Right atrium auricular region (tissue), 2 donors: ENCODE measurements at regions not wholly inside any gene's neighbourhood (a gene's known extent, or its start where the extent isn't known, plus 50 kb on each side); places are given as distances from the start of the nearest gene placed in this dataset.

Source experiments
- DNase-seq: peaks from one replicate; pipeline ENCODE4 v3.0.0-alpha.2; 2019; ENCODE audit warnings: low spot score
- H3K27ac ChIP-seq, 2 donors: fragments of 200-600 bp; sonication (generic); 1 replicate in 1 of 2; 2 replicates in 1 of 2; pipeline ENCODE4 v1.5.1; 2016 to 2019
- H3K27me3 ChIP-seq, 2 donors: fragments of 200-600 bp; sonication (generic); one replicate each; pipeline versions ENCODE4 v1.5.1 to v1.6.0; 2017 to 2019
- H3K36me3 ChIP-seq: fragments of 200-600 bp; sonication (generic); one replicate; pipeline ENCODE4 v1.5.1; 2016
- H3K4me1 ChIP-seq, 2 donors: fragments of 200-600 bp; sonication (generic); one replicate each; pipeline versions ENCODE4 v1.5.1 to v1.6.0; 2017 to 2019
- H3K4me3 ChIP-seq, 2 donors: fragments of 200-600 bp; sonication (generic); 1 replicate in 1 of 2; 2 replicates in 1 of 2; pipeline ENCODE4 v1.5.1; 2017 to 2019; ENCODE audit warnings: mild to moderate bottlenecking in 1 of 2, moderate library complexity in 1 of 2
- H3K9me3 ChIP-seq, 2 donors: fragments of 200-600 bp; sonication (generic); one replicate each; pipeline ENCODE4 v1.5.1; 2019
- CTCF ChIP-seq, 2 donors: fragments of 200-600 bp; sonication (generic); IDR thresholded peaks; one replicate each; pipeline ENCODE4 v1.5.1; 2019; ENCODE audit warnings: antibody characterized with exemption in 2 of 2

- H3K27ac ChIP-seq = peak overlapping the region in 1 of 2 donors; percentile 53
- peaks cover 0 to 10% of the 10 kb centered on the region in 2 donors for H3K4me1 ChIP-seq
- H3K4me3 ChIP-seq = no peak overlapping the region
- no peaks in the 10 kb centered on the region for H3K36me3 ChIP-seq
- no peak for DNase-seq
- H3K9me3 ChIP-seq = no peaks in the 10 kb centered on the region
- no peaks in the 10 kb centered on the region for H3K27me3 ChIP-seq
- no peak for TF ChIP-seq CTCF (IDR thresholded peaks at IDR 0.05)
Measured at GRCh38 chr10:78634835-78635234, 433.9 kb upstream of the ZMIZ1 start.

- H3K4me3 ChIP-seq = no peak overlapping the region
- H3K36me3 ChIP-seq = no peaks in the 10 kb centered on the region
- peaks cover 0 to 4% of the 10 kb centered on the region in 2 donors for H3K4me1 ChIP-seq
- no peak for DNase-seq
- H3K27ac ChIP-seq = no peak overlapping the region
- no peak for TF ChIP-seq CTCF (IDR thresholded peaks at IDR 0.05)
- H3K27me3 ChIP-seq = no peaks in the 10 kb centered on the region
- no peaks in the 10 kb centered on the region for H3K9me3 ChIP-seq
Measured at GRCh38 chr10:78639629-78640028, 429.1 kb upstream of the ZMIZ1 start.

- Histone ChIP-seq H3K27ac (peak overlapping the region in 1 of 2 donors; percentile 5), H3K4me3 (no peak overlapping the region), H3K36me3 (no peaks in the 10 kb centered on the region), H3K27me3 (no peaks in the 10 kb centered on the region), H3K9me3 (no peaks in the 10 kb centered on the region), H3K4me1 (no peaks in the 10 kb centered on the region)
- no peak for DNase-seq
- no peak for TF ChIP-seq CTCF (IDR thresholded peaks at IDR 0.05)
Measured at GRCh38 chr10:78640796-78641636, 427.8 kb upstream of the ZMIZ1 start.

GRCh38 chr10:78641693-78642092, 427.1 kb upstream of the ZMIZ1 start:
- H3K9me3 ChIP-seq = no peaks in the 10 kb centered on the region
- no peak for TF ChIP-seq CTCF (IDR thresholded peaks at IDR 0.05)
- H3K27me3 ChIP-seq = no peaks in the 10 kb centered on the region
- H3K4me3 ChIP-seq = no peak overlapping the region
- DNase-seq = no peak
- H3K36me3 ChIP-seq = no peaks in the 10 kb centered on the region
- H3K27ac ChIP-seq = peak overlapping the region in 1 of 2 donors; percentile 5
- H3K4me1 ChIP-seq = no peaks in the 10 kb centered on the region

- Histone ChIP-seq H3K36me3 (no peaks in the 10 kb centered on the region), H3K4me3 (no peak overlapping the region), H3K4me1 (no peaks in the 10 kb centered on the region), H3K9me3 (no peaks in the 10 kb centered on the region), H3K27me3 (no peaks in the 10 kb centered on the region), H3K27ac (no peak overlapping the region)
- no peak for TF ChIP-seq CTCF (IDR thresholded peaks at IDR 0.05)
- DNase-seq = no peak
Measured at GRCh38 chr10:78642269-78642816, 426.4 kb upstream of the ZMIZ1 start.
